MV-4-11 (cell line): ENCODE measurements at regions not wholly inside any gene's neighbourhood (a gene's known extent, or its start where the extent isn't known, plus 50 kb on each side); places are given as distances from the start of the nearest gene placed in this dataset.

Source experiments
- DNase-seq: peaks from one replicate; lab custom pipeline; 2025; lab: John Stamatoyannopoulos, UW

- no peak for DNase-seq
These were observed 144.6 kb downstream of the TPH2 start for GRCh38 chr12:72082986-72083820.

- no peak for DNase-seq
These were observed 145.4 kb downstream of the TPH2 start for GRCh38 chr12:72084061-72084460.

- no peak for DNase-seq
These were observed 146.2 kb downstream of the TPH2 start for GRCh38 chr12:72084880-72085279.

GRCh38 chr12:72089678-72090077 lies 151.0 kb downstream of the TPH2 start:
- DNase-seq = no peak

- DNase-seq = no peak
These were observed 154.8 kb downstream of the TPH2 start for GRCh38 chr12:72093424-72093823.

GRCh38 chr12:72093930-72094329 lies 155.3 kb downstream of the TPH2 start:
- no peak for DNase-seq

GRCh38 chr12:72094490-72094889 lies 155.8 kb downstream of the TPH2 start:
- DNase-seq = no peak

- no peak for DNase-seq
These were observed 156.4 kb downstream of the TPH2 start for GRCh38 chr12:72095025-72095424.

GRCh38 chr12:72098622-72099021 lies 160.0 kb downstream of the TPH2 start:
- DNase-seq = no peak

- no peak for DNase-seq
These were observed 162.2 kb downstream of the TPH2 start for GRCh38 chr12:72100854-72101253.

GRCh38 chr12:72102150-72102549 lies 163.5 kb downstream of the TPH2 start:
- no peak for DNase-seq

GRCh38 chr12:72105849-72106248 lies 166.3 kb upstream of the TRHDE start:
- DNase-seq = no peak

- DNase-seq = no peak
These were observed 161.1 kb upstream of the TRHDE start for GRCh38 chr12:72110937-72111650.

GRCh38 chr12:72111706-72112105 lies 160.5 kb upstream of the TRHDE start:
- DNase-seq = no peak

GRCh38 chr12:72133497-72134055 lies 138.6 kb upstream of the TRHDE start:
- no peak for DNase-seq

- no peak for DNase-seq
These were observed 137.7 kb upstream of the TRHDE start for GRCh38 chr12:72134246-72135020.

GRCh38 chr12:72135021-72135301 lies 137.2 kb upstream of the TRHDE start:
- no peak for DNase-seq

GRCh38 chr12:72136792-72137191 lies 135.4 kb upstream of the TRHDE start:
- DNase-seq = no peak

GRCh38 chr12:72139411-72139810 lies 132.8 kb upstream of the TRHDE start:
- DNase-seq = no peak

GRCh38 chr12:72141381-72141780 lies 130.8 kb upstream of the TRHDE start:
- no peak for DNase-seq

- DNase-seq = no peak
These were observed 127.6 kb upstream of the TRHDE start for GRCh38 chr12:72144553-72144952.

- DNase-seq = no peak
These were observed 125.7 kb upstream of the TRHDE start for GRCh38 chr12:72146495-72146894.

- no peak for DNase-seq
These were observed 123.5 kb upstream of the TRHDE start for GRCh38 chr12:72148709-72149108.
